IMR-90 (cell line): ENCODE measurements at regions not wholly inside any gene's neighbourhood (a gene's known extent, or its start where the extent isn't known, plus 50 kb on each side); places are given as distances from the start of the nearest gene placed in this dataset.
A peak's percentile ranks its signal among the peaks of the same experiment; 100 is the strongest.

Experiments
- ATAC-seq: fragments of 200-7000 bp; cut with Tn5 transposase; 2 replicates; pipeline ENCODE4 v1.9.1; 2020; ENCODE audit warnings: low read depth, mild to moderate bottlenecking, moderate library complexity
- BruUV-seq: library from RNA; stranded (reverse); fragments of 400-500 nt; replicated peaks from 2 replicates; lab custom pipeline; 2021; lab: Mats Ljungman, UMichigan
- CTCF ChIA-PET: fragments of 300-600 bp; formaldehyde crosslinking; extraction: SDS; loops from one replicate; lab custom pipeline; 2021; ENCODE audit warnings: antibody characterized with exemption; lab: Yijun Ruan, JAX
- POLR2A ChIA-PET: fragments of 300-600 bp; sonication (Branson Sonifier 250); formaldehyde crosslinking; loops from one replicate; lab custom pipeline; 2022; ENCODE audit warnings: antibody characterized with exemption; ENCODE audit not compliant: unreplicated experiment; lab: Charles Lee
- DNase-seq: peaks from one replicate; pipeline ENCODE4 v3.0.0; 2013
- H2AFZ ChIP-seq: replicated peaks from 2 replicates; pipeline ENCODE3; 2013; ENCODE audit warnings: low read length, mild to moderate bottlenecking; ENCODE audit not compliant: poor library complexity
- H2AK5ac ChIP-seq: 2 replicates; pipeline ENCODE4 v1.6.1; 2013; ENCODE audit warnings: low read depth, low read length, inconsistent platforms
- H2AK9ac ChIP-seq: replicated peaks from 2 replicates; pipeline ENCODE3; 2013; ENCODE audit warnings: mild to moderate bottlenecking, low read depth, low read length, moderate library complexity; ENCODE audit not compliant: poor library complexity
- H2BK120ac ChIP-seq: 2 replicates; pipeline ENCODE4 v1.6.1; 2013; ENCODE audit warnings: low read depth, low read length, inconsistent platforms
- H2BK15ac ChIP-seq: 3 replicates; pipeline ENCODE4 v1.6.1; 2013; ENCODE audit warnings: low read depth, low read length, inconsistent platforms
- H2BK20ac ChIP-seq: 2 replicates; pipeline ENCODE4 v1.6.1; 2013; ENCODE audit warnings: low read depth, mild to moderate bottlenecking, inconsistent platforms, low read length, moderate library complexity
- H2BK5ac ChIP-seq: 2 replicates; pipeline ENCODE4 v1.6.1; 2013; ENCODE audit warnings: mild to moderate bottlenecking, low read depth, low read length, inconsistent platforms; ENCODE audit not compliant: poor library complexity, severe bottlenecking
- H3K14ac ChIP-seq: replicated peaks from 2 replicates; pipeline ENCODE4 v1.6.1; 2013; ENCODE audit warnings: low read depth, low read length, inconsistent platforms
- H3K18ac ChIP-seq: 2 replicates; pipeline ENCODE4 v1.6.1; 2013; ENCODE audit warnings: low read depth, low read length, control low read depth
- H3K23ac ChIP-seq: 2 replicates; pipeline ENCODE4 v1.6.1; 2013; ENCODE audit warnings: low read depth, low read length, inconsistent platforms
- H3K27ac ChIP-seq: 2 replicates; pipeline ENCODE4 v1.5.1; 2013; ENCODE audit warnings: mild to moderate bottlenecking, control low read depth, low read length; ENCODE audit not compliant: insufficient read depth
- H3K27me3 ChIP-seq: 2 replicates; pipeline ENCODE4 v1.6.1; 2013; ENCODE audit warnings: low read length; ENCODE audit not compliant: control insufficient read depth, insufficient read depth
- H3K36me3 ChIP-seq: 2 replicates; pipeline ENCODE4 v1.6.1; 2013; ENCODE audit warnings: low read length, mixed read lengths; ENCODE audit not compliant: control insufficient read depth, insufficient read depth
- H3K4ac ChIP-seq: 2 replicates; pipeline ENCODE4 v1.6.1; 2013; ENCODE audit warnings: low read depth, low read length, inconsistent platforms
- H3K4me1 ChIP-seq: 2 replicates; pipeline ENCODE4 v1.6.1; 2013; ENCODE audit warnings: low read length, mixed read lengths; ENCODE audit not compliant: control insufficient read depth, insufficient read depth
- H3K4me2 ChIP-seq: 2 replicates; pipeline ENCODE4 v1.6.1; 2013; ENCODE audit warnings: low read depth, mild to moderate bottlenecking, control low read depth, low read length, moderate library complexity
- H3K4me3 ChIP-seq: 2 replicates; pipeline ENCODE4 v1.5.1; 2013; ENCODE audit warnings: low read depth, mild to moderate bottlenecking, control low read depth, low read length, moderate library complexity; ENCODE audit not compliant: insufficient read depth
- H3K56ac ChIP-seq: 2 replicates; pipeline ENCODE4 v1.6.1; 2013; ENCODE audit warnings: low read length, inconsistent platforms; ENCODE audit not compliant: insufficient read depth; ENCODE audit errors: extremely low read depth
- H3K79me1 ChIP-seq, 2 experiments: 2 replicates each; pipeline ENCODE4 v1.6.1; 2013; ENCODE audit warnings: low read length in 2 of 2, inconsistent platforms in 1 of 2, low read depth in 1 of 2
- H3K9ac ChIP-seq: 2 replicates; pipeline ENCODE4 v1.6.1; 2013; ENCODE audit warnings: low read depth, low read length, control low read depth
- H3K9me1 ChIP-seq: 2 replicates; pipeline ENCODE4 v1.6.1; 2013; ENCODE audit warnings: low read length, inconsistent platforms; ENCODE audit not compliant: insufficient read depth
- H3K9me3 ChIP-seq: 2 replicates; pipeline ENCODE4 v1.6.1; 2013; ENCODE audit warnings: low read length; ENCODE audit not compliant: control insufficient read depth, insufficient read depth
- H4K20me1 ChIP-seq: 2 replicates; pipeline ENCODE4 v1.6.1; 2013; ENCODE audit warnings: low read length, inconsistent platforms; ENCODE audit not compliant: insufficient read depth
- H4K5ac ChIP-seq: 2 replicates; pipeline ENCODE4 v1.6.1; 2013; ENCODE audit warnings: mild to moderate bottlenecking, low read depth, low read length, control low read depth
- H4K8ac ChIP-seq, 2 experiments: 2 replicates each; pipeline ENCODE4 v1.6.1; 2013; ENCODE audit warnings: low read depth in 2 of 2, low read length in 2 of 2, control low read depth in 1 of 2, inconsistent platforms in 1 of 2
- H4K91ac ChIP-seq: 2 replicates; pipeline ENCODE4 v1.6.1; 2013; ENCODE audit warnings: low read depth, low read length, inconsistent platforms; ENCODE audit not compliant: insufficient read depth
- ELK1 ChIP-seq: fragments of 150-350 bp; IDR thresholded peaks from 2 replicates; pipeline ENCODE4 v1.6.1; 2016; ENCODE audit warnings: low read depth, mild to moderate bottlenecking, low read length, moderate library complexity, borderline replicate concordance
- POLR2A ChIP-seq: IDR thresholded peaks from 2 replicates; pipeline ENCODE4 v1.6.1; 2012; ENCODE audit warnings: mild to moderate bottlenecking, low read depth, low read length
- SMC3 ChIP-seq: fragments of 150-350 bp; IDR thresholded peaks from 2 replicates; pipeline ENCODE4 v1.6.1; 2016; ENCODE audit warnings: low read depth, mild to moderate bottlenecking, antibody characterized with exemption, low read length, moderate library complexity
- WGBS, 2 experiments: methylation state at CpG; one replicate each; pipeline versions ENCODE4 v1.1.5 to v1.1.7; 2013; ENCODE audit warnings: missing lambda C conversion rate in 2 of 2; ENCODE audit not compliant: insufficient read length in 1 of 2; ENCODE audit errors: extremely low coverage in 2 of 2; 5-methylcytosine and 5-hydroxymethylcytosine counted together
- dilution Hi-C: fragments of 300-500 bp; cut with HindIII; formaldehyde crosslinking; loops from one replicate; pipeline ENCODE4 v1.14.3; 2018; ENCODE audit warnings: low sequenced_read_pairs; ENCODE audit not compliant: unreplicated experiment
- in situ Hi-C: fragments of 300-500 bp; cut with MboI; formaldehyde crosslinking; loops from 3 replicates; pipeline ENCODE4 v1.14.3; 2019; ENCODE audit warnings: low sequenced_read_pairs, inconsistent platforms, mixed read lengths
- intact Hi-C: fragments of 100-400 bp; cut with micrococcal nuclease; formaldehyde crosslinking; loops from 2 replicates; pipeline ENCODE4 v1.10.0; 2022

GRCh38 chr2:179344970-179345369 is 80.3 kb upstream of the SESTD1 start:
- 0 out of 2 replicates have a peak overlapping the region, but pooled peaks have one; percentile 5 for H3K14ac ChIP-seq
- H3K9ac ChIP-seq: no peak overlapping the region
- H2AK5ac ChIP-seq: no peak overlapping the region
- no peak overlapping the region for H2BK5ac ChIP-seq
- H3K9me1 ChIP-seq: no peaks in the 10 kb centered on the region; the same call in 1 of the 2 replicates
- no peaks in the 10 kb centered on the region for H4K20me1 ChIP-seq
- H3K27me3 ChIP-seq: no peaks in the 10 kb centered on the region; the same call in 1 of the 2 replicates
- no peak overlapping the region for H3K4ac ChIP-seq
- no peak overlapping the region for H3K56ac ChIP-seq
- WGBS, 2 experiments: 100% methylated on average over 1 of the region's 1 CpG; no CpG with 5 or more reads in 1 of the 2 experiments
- ChIA-PET POLR2A (no interaction called here), CTCF (interaction anchor here (0.6 kb wide), 1 partner anchor 77 kb away, joined by 3 read pairs; no protein-coding TSS in a partner anchor)
- H4K91ac ChIP-seq: peak overlapping the region; percentile 75
- H4K8ac ChIP-seq: peak overlapping the region in 1 of 2 experiments; percentile 29; a peak in 1 of 4 replicates
- no TSS peak for BruUV-seq
- H3K4me1 ChIP-seq: peaks cover 2% of the 10 kb centered on the region
- intact Hi-C loops: loop anchor here (5.0 kb wide), 1 partner anchor 83 kb away; the partner anchor contains the start of gene SESTD1
- H3K4me3 ChIP-seq: no peak overlapping the region
- H2BK120ac ChIP-seq: peak overlapping the region; percentile 22
- peak overlapping the region; percentile 35; the same call in 1 of the 2 replicates for H2BK20ac ChIP-seq
- ATAC-seq (no peak), DNase-seq (no peak)
- no peaks in the 10 kb centered on the region for H3K79me1 ChIP-seq
- TF ChIP-seq POLR2A: no peak
- no peak for TF ChIP-seq ELK1
- no peak for TF ChIP-seq SMC3
- no peak overlapping the region for H2BK15ac ChIP-seq
- dilution Hi-C loops: no loop called here
- H3K36me3 ChIP-seq: no peaks in the 10 kb centered on the region
- no peak overlapping the region for H2AK9ac ChIP-seq
- H3K27ac ChIP-seq: peak overlapping the region; percentile 61; the same call in 1 of the 2 replicates
- in situ Hi-C loops: no loop called here
- peak overlapping the region; percentile 95 for H4K5ac ChIP-seq
- H2AFZ ChIP-seq: no peak overlapping the region
- H3K4me2 ChIP-seq: no peak overlapping the region
- no peak overlapping the region for H3K23ac ChIP-seq
- H3K18ac ChIP-seq: peak overlapping the region; percentile 90
- H3K9me3 ChIP-seq: no peaks in the 10 kb centered on the region
